H9 (cell line): ENCODE measurements at regions not wholly inside any gene's neighbourhood (a gene's known extent, or its start where the extent isn't known, plus 50 kb on each side); places are given as distances from the start of the nearest gene placed in this dataset.

Source experiments
- DNase-seq: peaks from one replicate; pipeline ENCODE4 v3.0.0-alpha.2; 2017
- H2AFZ ChIP-seq: one replicate; pipeline ENCODE4 v1.6.1; 2013; ENCODE audit warnings: mild to moderate bottlenecking, low read length, control low read depth, moderate library complexity
- H2AK5ac ChIP-seq: 2 replicates; pipeline ENCODE4 v1.6.1; 2013; ENCODE audit warnings: low read length, control low read depth, mixed read lengths; ENCODE audit not compliant: insufficient read length
- H2BK120ac ChIP-seq: one replicate; pipeline ENCODE4 v1.6.1; 2013; ENCODE audit warnings: low read depth, mild to moderate bottlenecking, low read length, control low read depth, inconsistent platforms; ENCODE audit not compliant: poor library complexity, severe bottlenecking
- H2BK12ac ChIP-seq: 2 replicates; pipeline ENCODE4 v1.6.1; 2013; ENCODE audit warnings: low read length, control low read depth, mixed read lengths, low read depth; ENCODE audit not compliant: insufficient read length
- H2BK15ac ChIP-seq: 2 replicates; pipeline ENCODE4 v1.6.1; 2013; ENCODE audit warnings: low read depth, low read length, control low read depth
- H2BK20ac ChIP-seq: one replicate; pipeline ENCODE4 v1.6.1; 2013; ENCODE audit warnings: low read depth, mild to moderate bottlenecking, low read length, control low read depth, inconsistent platforms; ENCODE audit not compliant: poor library complexity, severe bottlenecking
- H2BK5ac ChIP-seq: 2 replicates; pipeline ENCODE4 v1.6.1; 2013; ENCODE audit warnings: low read length, control low read depth, mixed read lengths; ENCODE audit not compliant: insufficient read length
- H3K14ac ChIP-seq: 2 replicates; pipeline ENCODE4 v1.6.1; 2013; ENCODE audit warnings: low read length, control low read depth; ENCODE audit not compliant: insufficient read depth
- H3K18ac ChIP-seq: 2 replicates; pipeline ENCODE4 v1.6.1; 2013; ENCODE audit warnings: low read depth, mild to moderate bottlenecking, mixed read lengths, low read length, control low read depth; ENCODE audit not compliant: insufficient read length
- H3K23ac ChIP-seq: 2 replicates; pipeline ENCODE4 v1.6.1; 2013; ENCODE audit warnings: low read length, control low read depth, mixed read lengths, low read depth; ENCODE audit not compliant: insufficient read length
- H3K23me2 ChIP-seq: 2 replicates; pipeline ENCODE4 v1.6.1; 2013; ENCODE audit warnings: low read depth, mild to moderate bottlenecking, mixed read lengths, low read length, control low read depth; ENCODE audit not compliant: insufficient read length, poor library complexity, severe bottlenecking
- H3K27ac ChIP-seq: 2 replicates; pipeline ENCODE4 v1.5.1; 2013; ENCODE audit warnings: low read length, control low read depth, mixed read lengths, low read depth; ENCODE audit not compliant: insufficient read length
- H3K27me3 ChIP-seq: 2 replicates; pipeline ENCODE4 v1.6.1; 2013; ENCODE audit warnings: low read length, control low read depth, inconsistent platforms; ENCODE audit not compliant: insufficient read depth
- H3K4ac ChIP-seq: 2 replicates; pipeline ENCODE4 v1.6.1; 2013; ENCODE audit warnings: low read depth, mild to moderate bottlenecking, control low read depth, inconsistent platforms, low read length, moderate library complexity
- H3K4me1 ChIP-seq: 2 replicates; pipeline ENCODE4 v1.6.1; 2013; ENCODE audit warnings: low read length, control low read depth, inconsistent platforms; ENCODE audit not compliant: insufficient read depth
- H3K4me2 ChIP-seq: 2 replicates; pipeline ENCODE4 v1.6.1; 2013; ENCODE audit warnings: low read length, control low read depth, mixed read lengths; ENCODE audit not compliant: insufficient read length, insufficient read depth
- H3K56ac ChIP-seq: 2 replicates; pipeline ENCODE4 v1.6.1; 2013; ENCODE audit warnings: low read depth, mild to moderate bottlenecking, mixed read lengths, low read length, control low read depth; ENCODE audit not compliant: insufficient read length
- H3K79me1 ChIP-seq: 2 replicates; pipeline ENCODE4 v1.6.1; 2013; ENCODE audit warnings: low read depth, mild to moderate bottlenecking, moderate library complexity, low read length, control low read depth, inconsistent platforms; ENCODE audit not compliant: insufficient read depth, poor library complexity, severe bottlenecking
- H3K79me2 ChIP-seq: 2 replicates; pipeline ENCODE4 v1.6.1; 2013; ENCODE audit warnings: low read length, control low read depth, inconsistent platforms; ENCODE audit not compliant: insufficient read depth
- H3K9ac ChIP-seq: 2 replicates; pipeline ENCODE4 v1.6.1; 2013; ENCODE audit warnings: low read length, control low read depth, mixed read lengths; ENCODE audit not compliant: insufficient read length; ENCODE audit errors: extremely low read depth
- H3K9me3 ChIP-seq: one replicate; pipeline ENCODE4 v1.6.1; 2013; ENCODE audit warnings: low read depth, low read length, inconsistent platforms; ENCODE audit not compliant: control insufficient read depth
- H3T11ph ChIP-seq: one replicate; pipeline ENCODE4 v1.6.1; 2013; ENCODE audit warnings: mild to moderate bottlenecking, low read length, control low read depth, inconsistent platforms
- H4K20me1 ChIP-seq: one replicate; pipeline ENCODE4 v1.6.1; 2013; ENCODE audit not compliant: control insufficient read depth, insufficient read length, insufficient read depth
- H4K5ac ChIP-seq: 2 replicates; pipeline ENCODE4 v1.6.1; 2013; ENCODE audit warnings: low read depth, mild to moderate bottlenecking, mixed read lengths, low read length, control low read depth; ENCODE audit not compliant: insufficient read length
- H4K8ac ChIP-seq: replicated peaks from 2 replicates; pipeline ENCODE4 v1.6.1; 2013; ENCODE audit warnings: low read length, control low read depth, mixed read lengths, low read depth; ENCODE audit not compliant: insufficient read length
- H4K91ac ChIP-seq: 2 replicates; pipeline ENCODE4 v1.6.1; 2013; ENCODE audit warnings: low read depth, mild to moderate bottlenecking, moderate library complexity, mixed read lengths, low read length, control low read depth; ENCODE audit not compliant: insufficient read length
- H3K27ac Mint-ChIP-seq, 3 experiments: 2 replicates in 2 of 3; 3 replicates in 1 of 3; pipeline ENCODE4 v1.8.0; 2020 to 2021; ENCODE audit warnings: mixed read lengths in 3 of 3, mild to moderate bottlenecking in 1 of 3, moderate library complexity in 1 of 3
- H3K27me3 Mint-ChIP-seq: 2 replicates; pipeline ENCODE4 v1.8.0; 2021; ENCODE audit warnings: low read depth, mild to moderate bottlenecking, moderate library complexity, mixed read lengths
- H3K36me3 Mint-ChIP-seq, 3 experiments: 2 replicates in 2 of 3; 3 replicates in 1 of 3; pipeline ENCODE4 v1.8.0; 2020 to 2021; ENCODE audit warnings: low read depth in 3 of 3, mixed read lengths in 3 of 3; ENCODE audit not compliant: insufficient read depth in 1 of 3
- H3K4me1 Mint-ChIP-seq, 2 experiments: 2 replicates each; pipeline ENCODE4 v1.8.0; 2020; ENCODE audit warnings: mixed read lengths in 2 of 2
- H3K4me3 Mint-ChIP-seq, 2 experiments: 2 replicates in 1 of 2; 3 replicates in 1 of 2; pipeline ENCODE4 v1.8.0; 2020 to 2021; ENCODE audit warnings: mild to moderate bottlenecking in 2 of 2, mixed read lengths in 2 of 2, moderate library complexity in 1 of 2
- H3K9me3 Mint-ChIP-seq, 2 experiments: 2 replicates in 1 of 2; 3 replicates in 1 of 2; pipeline ENCODE4 v1.8.0; 2020; ENCODE audit warnings: mild to moderate bottlenecking in 2 of 2, mixed read lengths in 2 of 2, moderate library complexity in 1 of 2
- WGBS: extraction: QIAGEN DNeasy Blood & Tissue Kit; methylation state at CpG from one replicate; pipeline ENCODE4 v1.1.7; 2013; ENCODE audit warnings: missing lambda C conversion rate, low lambda C conversion rate, mixed read lengths; ENCODE audit not compliant: insufficient read length; ENCODE audit errors: extremely low coverage; 5-methylcytosine and 5-hydroxymethylcytosine counted together
- TF ChIP-seq, protein P1 (sequence below): fragments of 200-600 bp; sonication (generic); conservative IDR thresholded peaks from 3 replicates; pipeline ENCODE4 v1.8.0; 2021; ENCODE audit warnings: antibody characterized with exemption, mild to moderate bottlenecking

GRCh38 chr17:77665833-77666232 lies 292.7 kb upstream of the TNRC6C start:
- DNase-seq, result no peak
- H3K36me3 Mint-ChIP-seq, result peaks cover 8 to 19% (median 11%) of the 10 kb centered on the region in 3 experiments
- H3K4me3 Mint-ChIP-seq, result no peak overlapping the region

More at GRCh38 chr17:77665833-77666232, 292.7 kb upstream of the TNRC6C start:
- H3K14ac ChIP-seq, result no peak overlapping the region
- H3K27ac ChIP-seq, result no peak overlapping the region
- TF ChIP-seq, protein P1, sequence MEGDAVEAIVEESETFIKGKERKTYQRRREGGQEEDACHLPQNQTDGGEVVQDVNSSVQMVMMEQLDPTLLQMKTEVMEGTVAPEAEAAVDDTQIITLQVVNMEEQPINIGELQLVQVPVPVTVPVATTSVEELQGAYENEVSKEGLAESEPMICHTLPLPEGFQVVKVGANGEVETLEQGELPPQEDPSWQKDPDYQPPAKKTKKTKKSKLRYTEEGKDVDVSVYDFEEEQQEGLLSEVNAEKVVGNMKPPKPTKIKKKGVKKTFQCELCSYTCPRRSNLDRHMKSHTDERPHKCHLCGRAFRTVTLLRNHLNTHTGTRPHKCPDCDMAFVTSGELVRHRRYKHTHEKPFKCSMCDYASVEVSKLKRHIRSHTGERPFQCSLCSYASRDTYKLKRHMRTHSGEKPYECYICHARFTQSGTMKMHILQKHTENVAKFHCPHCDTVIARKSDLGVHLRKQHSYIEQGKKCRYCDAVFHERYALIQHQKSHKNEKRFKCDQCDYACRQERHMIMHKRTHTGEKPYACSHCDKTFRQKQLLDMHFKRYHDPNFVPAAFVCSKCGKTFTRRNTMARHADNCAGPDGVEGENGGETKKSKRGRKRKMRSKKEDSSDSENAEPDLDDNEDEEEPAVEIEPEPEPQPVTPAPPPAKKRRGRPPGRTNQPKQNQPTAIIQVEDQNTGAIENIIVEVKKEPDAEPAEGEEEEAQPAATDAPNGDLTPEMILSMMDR, result no peak
- no peak overlapping the region for H3K56ac ChIP-seq
- no peaks in the 10 kb centered on the region for H3K23me2 ChIP-seq
- no peaks in the 10 kb centered on the region for H3K79me2 ChIP-seq
- no peak overlapping the region for H2BK15ac ChIP-seq
- H3K4me1 ChIP-seq, result no peaks in the 10 kb centered on the region
- H3K27me3 Mint-ChIP-seq, result peaks cover 20% of the 10 kb centered on the region
- no peak overlapping the region for H3K27ac Mint-ChIP-seq
- no peaks in the 10 kb centered on the region; the same call in 1 of the 2 replicates for H3K27me3 ChIP-seq
- no peaks in the 10 kb centered on the region for H3K9me3 ChIP-seq
- no peak overlapping the region for H2BK120ac ChIP-seq
- H3K4me2 ChIP-seq, result no peak overlapping the region
- no peak overlapping the region for H3K23ac ChIP-seq
- H3K9ac ChIP-seq, result no peak overlapping the region
- 100% methylated on average over 2 of the region's 3 CpGs for WGBS
- no peaks in the 10 kb centered on the region for H4K20me1 ChIP-seq
- peaks cover 39 to 42% of the 10 kb centered on the region in 2 experiments for H3K9me3 Mint-ChIP-seq
- H3K4me1 Mint-ChIP-seq, result peaks cover 3 to 8% of the 10 kb centered on the region in 2 experiments; a peak in 3 of 4 replicates
- no peak overlapping the region for H2BK20ac ChIP-seq
- H3K4ac ChIP-seq, result no peak overlapping the region
- no peak overlapping the region for H2BK5ac ChIP-seq
- no peak overlapping the region for H2BK12ac ChIP-seq
- H3K79me1 ChIP-seq, result no peaks in the 10 kb centered on the region
- no peak overlapping the region for H4K8ac ChIP-seq
- no peak overlapping the region for H4K91ac ChIP-seq
- no peak overlapping the region for H3K18ac ChIP-seq
- H3T11ph ChIP-seq, result no peak overlapping the region
- no peak overlapping the region for H2AFZ ChIP-seq
- H2AK5ac ChIP-seq, result no peak overlapping the region
- no peak overlapping the region for H4K5ac ChIP-seq
